ENCODE measurements at regions not wholly inside any gene's neighbourhood (a gene's known extent, or its start where the extent isn't known, plus 50 kb on each side); places are given as distances from the start of the nearest gene placed in this dataset.

- intact Hi-C loops (cut with DNase I) = no loop called here
- no peak for ATAC-seq
- H3K9me3 ChIP-seq = no peaks in the 10 kb centered on the region
- H3K27me3 ChIP-seq = no peaks in the 10 kb centered on the region
- TF ChIP-seq POLR2A (IDR thresholded peaks at IDR 0.05) (no peak), CTCF (IDR thresholded peaks at IDR 0.05) (no peak)
- no peak for DNase-seq
- no peaks in the 10 kb centered on the region for H3K36me3 ChIP-seq (replicated peaks in 1 of 2; ENCODE audit: insufficient read depth in 1 of 2, low read depth in 2 of 2)
- no peak overlapping the region for H3K4me3 ChIP-seq
- no peak overlapping the region for H3K27ac ChIP-seq
- 71 to 74% methylated on average over 5 of the region's 5 CpGs for WGBS, 2 donors
- H3K4me1 ChIP-seq = no peaks in the 10 kb centered on the region
Observed at GRCh38 chr13:36750046-36750445, 69.0 kb upstream of the RFXAP start.

- intact Hi-C loops (cut with DNase I) = no loop called here
- Histone ChIP-seq H3K27ac (no peak overlapping the region), H3K4me1 (no peaks in the 10 kb centered on the region), H3K9me3 (no peaks in the 10 kb centered on the region), H3K27me3 (no peaks in the 10 kb centered on the region), H3K36me3 (replicated peaks in 1 of 2; ENCODE audit: insufficient read depth in 1 of 2, low read depth in 2 of 2) (no peaks in the 10 kb centered on the region), H3K4me3 (no peak overlapping the region)
- no peak for TF ChIP-seq POLR2A (IDR thresholded peaks at IDR 0.05)
- TF ChIP-seq CTCF (IDR thresholded peaks at IDR 0.05) = no peak
- no peak for DNase-seq
- 60 to 68% methylated on average over 3 of the region's 3 CpGs for WGBS, 2 donors
- no peak for ATAC-seq
Observed at GRCh38 chr13:36750461-36750860, 68.6 kb upstream of the RFXAP start.

GRCh38 chr13:36750946-36751345, 68.1 kb upstream of the RFXAP start:
- H3K4me3 ChIP-seq = no peak overlapping the region
- DNase-seq (no peak), ATAC-seq (no peak)
- no peak overlapping the region for H3K27ac ChIP-seq
- no peaks in the 10 kb centered on the region for H3K36me3 ChIP-seq (replicated peaks in 1 of 2; ENCODE audit: insufficient read depth in 1 of 2, low read depth in 2 of 2)
- H3K4me1 ChIP-seq = no peaks in the 10 kb centered on the region
- TF ChIP-seq POLR2A (IDR thresholded peaks at IDR 0.05) (no peak), CTCF (IDR thresholded peaks at IDR 0.05) (no peak)
- H3K9me3 ChIP-seq = no peaks in the 10 kb centered on the region
- intact Hi-C loops (cut with DNase I) = no loop called here
- H3K27me3 ChIP-seq = no peaks in the 10 kb centered on the region

- Histone ChIP-seq H3K27me3 (no peaks in the 10 kb centered on the region), H3K36me3 (replicated peaks in 1 of 2; ENCODE audit: insufficient read depth in 1 of 2, low read depth in 2 of 2) (no peaks in the 10 kb centered on the region), H3K4me3 (no peak overlapping the region), H3K9me3 (no peaks in the 10 kb centered on the region), H3K27ac (no peak overlapping the region), H3K4me1 (no peaks in the 10 kb centered on the region)
- intact Hi-C loops (cut with DNase I) = no loop called here
- ATAC-seq (no peak), DNase-seq (no peak)
- 61 to 63% methylated on average over 2 of the region's 2 CpGs for WGBS, 2 donors
- TF ChIP-seq CTCF (IDR thresholded peaks at IDR 0.05) (no peak), POLR2A (IDR thresholded peaks at IDR 0.05) (no peak)
Observed at GRCh38 chr13:36752673-36753072, 66.3 kb upstream of the RFXAP start.

GRCh38 chr13:36753176-36753575, 65.8 kb upstream of the RFXAP start:
- no peak for TF ChIP-seq POLR2A (IDR thresholded peaks at IDR 0.05)
- no peak for TF ChIP-seq CTCF (IDR thresholded peaks at IDR 0.05)
- no peak overlapping the region for H3K4me3 ChIP-seq
- H3K27ac ChIP-seq = no peak overlapping the region
- ATAC-seq (no peak), DNase-seq (no peak)
- H3K36me3 ChIP-seq (replicated peaks in 1 of 2; ENCODE audit: insufficient read depth in 1 of 2, low read depth in 2 of 2) = no peaks in the 10 kb centered on the region
- peaks cover 3% of the 10 kb centered on the region for H3K4me1 ChIP-seq
- intact Hi-C loops (cut with DNase I) = no loop called here
- H3K9me3 ChIP-seq = no peaks in the 10 kb centered on the region
- no peaks in the 10 kb centered on the region for H3K27me3 ChIP-seq

Measured in body of pancreas (tissue), 4 donors.